NCI-H2196 (cell line): ENCODE measurements at regions not wholly inside any gene's neighbourhood (a gene's known extent, or its start where the extent isn't known, plus 50 kb on each side); places are given as distances from the start of the nearest gene placed in this dataset.
"Not testable (repeated sequence)": the region's sequence is repeated elsewhere in the genome, so short reads cannot be mapped to it uniquely, and the experiment has no call there.

Experiments
- DNase-seq: peaks from one replicate; lab custom pipeline; 2025; ENCODE audit not compliant: unreplicated experiment; lab: John Stamatoyannopoulos, UW

DNA sequence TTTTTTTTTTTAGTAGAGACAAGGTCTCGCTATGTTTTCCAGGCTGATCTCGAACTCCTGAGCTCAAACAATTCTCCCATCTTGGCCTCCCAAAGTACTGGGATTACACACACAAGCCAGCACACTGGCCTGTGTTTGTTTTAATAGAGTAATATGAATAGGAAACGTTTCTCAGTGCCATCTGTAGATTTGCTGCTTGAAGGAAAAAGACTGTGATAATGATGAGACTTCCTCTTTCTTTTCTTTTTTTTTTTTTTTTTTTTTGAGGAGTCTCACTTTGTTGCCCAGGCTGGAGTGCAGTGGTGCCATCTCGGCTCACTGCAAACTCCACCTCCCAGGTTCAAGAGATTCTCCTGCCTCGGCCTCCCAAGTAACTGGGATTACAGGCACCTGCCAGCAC lies 74.7 kb upstream of the ATL2 start:
- not testable (repeated sequence) for DNase-seq

DNA sequence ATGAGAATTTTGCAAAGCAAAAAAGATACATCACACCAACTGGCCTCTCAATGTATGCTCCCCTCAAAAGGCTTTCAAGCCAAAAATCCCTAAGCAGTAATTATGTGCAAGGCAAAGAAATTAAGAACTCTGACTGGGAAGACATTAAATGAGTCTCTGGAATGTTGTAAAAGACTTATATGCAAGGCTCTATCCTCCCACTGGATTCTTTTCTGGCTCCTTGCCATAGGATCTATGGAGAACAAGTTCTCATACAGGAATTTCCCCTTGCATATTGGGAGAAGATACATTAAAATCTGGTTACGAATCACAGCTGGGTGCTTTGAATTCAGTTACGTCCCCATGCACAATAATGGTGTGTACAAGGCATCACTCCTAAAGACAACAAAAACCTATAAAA lies 73.4 kb upstream of the ATL2 start:
- no peak for DNase-seq

DNA sequence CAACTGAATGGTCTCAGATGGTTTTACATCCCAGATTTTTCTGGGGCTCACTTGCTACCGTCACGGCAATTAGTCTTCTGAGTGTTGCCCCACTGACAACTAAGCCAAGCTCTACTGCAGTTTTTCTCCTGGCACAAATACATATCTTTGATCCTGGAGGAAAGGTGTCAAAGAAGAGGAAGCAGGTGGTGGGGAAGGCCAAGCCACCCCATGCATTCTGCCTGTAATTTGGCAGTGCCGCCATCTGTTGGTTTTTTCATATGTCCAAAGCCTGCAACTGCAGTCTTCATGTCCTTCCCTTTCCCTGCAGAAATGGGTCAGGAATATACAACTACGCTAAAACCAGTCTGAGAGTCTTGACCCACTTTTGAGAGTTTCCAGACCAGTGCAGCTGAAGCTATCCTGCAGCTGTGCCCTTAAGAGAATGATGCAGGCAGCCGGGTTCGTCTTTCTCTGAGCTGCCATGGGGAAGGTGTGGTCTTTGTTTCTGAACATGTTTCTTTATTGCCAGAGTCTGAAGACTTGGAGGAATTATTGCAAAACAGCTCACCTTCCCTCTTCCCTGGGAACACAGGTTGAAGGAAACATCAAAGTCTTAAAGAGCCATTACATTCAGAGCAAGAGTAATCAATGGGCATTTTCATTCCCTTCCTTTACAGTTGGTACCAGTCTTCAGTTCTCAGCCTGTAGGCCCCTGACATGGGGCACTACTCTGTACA lies 71.8 kb upstream of the ATL2 start:
- DNase-seq, result no peak

DNA sequence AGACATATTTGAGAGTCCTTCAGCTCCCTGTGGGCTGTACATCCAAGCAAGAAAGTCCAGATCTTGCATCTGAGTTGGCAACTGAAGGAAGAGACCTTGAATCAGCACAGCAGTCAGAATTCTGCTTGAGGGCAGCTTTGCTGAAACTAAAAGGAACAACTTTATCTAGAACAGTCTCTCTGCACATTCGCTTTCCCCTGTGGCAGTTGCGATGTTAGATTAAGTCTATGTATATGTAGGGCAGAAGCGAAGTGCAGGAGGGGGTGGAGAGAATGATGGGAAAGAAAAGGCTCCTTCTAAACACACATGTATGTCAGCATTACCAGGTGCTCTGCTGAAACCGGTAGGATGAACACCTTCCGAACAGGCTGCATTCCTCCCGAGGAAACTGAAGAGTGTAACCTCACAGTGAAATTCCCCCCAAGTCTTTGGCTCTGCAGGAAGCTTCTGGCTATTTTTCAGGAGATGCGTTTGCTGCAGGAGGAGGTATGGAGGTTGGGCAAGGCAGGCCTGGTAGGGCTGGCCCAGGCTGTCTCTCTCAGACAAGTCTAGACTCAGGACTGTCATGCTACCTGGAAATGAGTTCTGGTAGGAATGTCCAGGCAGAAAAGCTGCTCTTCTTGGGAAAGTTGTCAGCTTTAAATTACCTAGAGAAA lies 70.0 kb upstream of the ATL2 start:
- DNase-seq, result no peak

DNA sequence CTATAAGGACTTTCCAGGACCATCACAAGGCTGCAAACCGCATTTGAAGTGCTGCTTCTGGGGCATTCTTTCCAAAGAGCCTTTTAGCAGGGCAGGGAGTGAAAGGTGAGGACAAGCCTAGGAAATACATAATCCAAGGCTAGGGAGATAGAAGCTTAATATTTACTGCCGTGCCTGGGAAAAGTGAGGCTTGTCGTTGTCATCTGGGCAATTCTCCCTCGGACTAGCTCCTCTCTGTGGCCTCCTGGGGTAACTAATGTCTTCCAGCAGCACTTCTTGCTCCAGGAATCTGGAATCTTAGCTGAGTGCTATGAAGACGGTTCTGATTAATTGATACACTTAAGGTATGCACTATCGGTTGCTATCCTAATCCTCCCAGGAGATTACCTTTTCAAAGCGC lies 69.3 kb upstream of the ATL2 start:
- no peak for DNase-seq

DNA sequence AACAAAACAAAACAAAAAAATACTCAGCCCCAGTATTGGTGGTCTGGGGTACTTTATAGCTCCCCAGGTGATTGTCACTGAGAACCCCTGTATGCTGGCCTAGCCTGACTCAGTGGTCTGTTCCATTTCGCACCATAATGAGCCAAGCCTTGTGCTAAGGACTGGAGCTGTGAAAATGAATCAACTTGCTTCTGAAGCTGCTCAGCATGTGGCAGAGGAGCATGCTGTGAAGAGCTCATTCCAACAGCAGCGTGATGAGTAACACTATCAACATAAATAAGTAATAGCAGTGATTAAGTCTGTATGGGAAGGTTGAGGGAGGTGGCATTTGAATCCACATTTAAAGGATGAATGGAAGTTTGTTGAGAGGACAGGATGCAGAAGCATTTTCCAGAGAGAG lies 67.2 kb upstream of the ATL2 start:
- DNase-seq, result no peak

DNA sequence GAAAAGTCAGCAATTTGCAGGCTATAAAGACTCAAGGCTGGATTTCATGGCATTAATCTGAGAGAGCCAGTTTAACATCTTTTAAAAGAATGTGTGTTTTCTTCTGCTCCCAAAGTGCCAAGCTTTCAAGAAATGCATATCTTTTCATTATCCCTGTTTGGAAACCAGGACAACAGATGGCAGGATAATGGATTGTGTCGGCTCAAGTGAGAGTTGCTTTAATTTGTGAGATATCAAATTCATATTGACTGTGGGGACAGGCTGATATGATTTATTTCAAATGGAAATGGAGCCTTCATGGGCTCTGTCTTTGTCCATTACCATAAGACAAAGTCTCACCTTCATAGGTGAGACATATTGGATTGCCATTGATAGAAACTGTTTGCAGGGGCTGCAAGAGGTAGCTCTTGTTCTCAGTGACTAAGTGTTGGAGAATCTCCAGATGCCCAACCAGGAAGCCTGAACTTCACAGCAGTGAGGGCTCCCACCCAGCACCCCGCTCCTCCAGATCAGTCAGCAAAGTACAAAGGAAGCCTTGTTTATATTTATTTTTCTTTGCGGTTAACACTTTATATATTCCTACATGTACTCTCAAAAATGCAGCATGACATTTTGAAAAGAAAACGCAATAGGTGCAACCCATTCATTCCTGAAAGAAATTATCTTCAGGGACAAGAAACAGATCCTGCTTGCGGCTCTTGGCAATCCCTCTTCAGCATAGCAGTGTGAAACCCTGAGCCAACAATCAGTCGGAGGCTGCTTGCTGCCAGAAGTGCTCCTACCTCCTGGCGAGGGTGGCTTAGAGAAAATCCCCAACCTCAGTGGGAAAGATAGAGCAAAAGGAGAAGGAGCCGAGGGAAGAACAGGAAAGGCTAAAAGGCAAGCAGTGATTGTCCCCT lies 65.8 kb upstream of the ATL2 start:
- no peak for DNase-seq

DNA sequence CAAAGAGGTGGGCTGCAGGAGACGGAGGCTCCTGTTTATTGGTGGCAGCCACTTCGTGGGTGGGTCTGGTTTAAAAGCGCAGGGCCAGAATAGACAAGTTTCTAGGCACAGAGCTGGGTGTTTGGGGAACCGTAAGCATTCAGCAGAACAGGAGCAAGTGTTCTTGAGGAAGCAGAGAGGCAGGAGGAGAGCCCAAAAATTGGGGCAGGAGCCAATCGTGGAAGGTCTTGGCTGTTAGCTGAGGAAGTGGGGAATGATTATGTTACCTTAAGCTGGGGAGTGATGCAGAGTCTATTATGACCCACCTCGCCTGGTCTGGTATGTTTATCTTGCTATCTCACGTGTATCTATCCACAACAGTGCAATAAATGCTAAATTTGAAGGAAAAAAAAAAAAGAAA lies 64.3 kb upstream of the ATL2 start:
- no peak for DNase-seq

DNA sequence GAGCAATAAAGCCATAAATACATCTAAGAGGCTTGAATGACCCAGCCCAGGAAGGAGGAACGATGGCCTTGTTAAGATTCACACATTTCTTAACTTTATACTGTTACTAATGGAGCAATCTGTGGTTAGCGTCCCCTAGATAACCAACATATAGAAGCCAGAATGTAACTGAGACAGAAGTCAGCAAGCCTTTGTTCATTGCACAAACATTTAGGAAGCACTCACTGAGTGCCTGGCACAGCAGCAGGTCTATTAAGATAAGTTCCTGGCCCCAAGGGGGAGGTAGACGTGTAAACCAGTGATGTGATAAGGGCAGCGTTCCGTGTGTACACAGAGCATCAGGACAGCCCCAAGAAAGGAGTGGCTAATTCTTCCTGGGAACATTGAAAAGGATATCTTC lies 63.6 kb upstream of the ATL2 start:
- DNase-seq, result no peak

DNA sequence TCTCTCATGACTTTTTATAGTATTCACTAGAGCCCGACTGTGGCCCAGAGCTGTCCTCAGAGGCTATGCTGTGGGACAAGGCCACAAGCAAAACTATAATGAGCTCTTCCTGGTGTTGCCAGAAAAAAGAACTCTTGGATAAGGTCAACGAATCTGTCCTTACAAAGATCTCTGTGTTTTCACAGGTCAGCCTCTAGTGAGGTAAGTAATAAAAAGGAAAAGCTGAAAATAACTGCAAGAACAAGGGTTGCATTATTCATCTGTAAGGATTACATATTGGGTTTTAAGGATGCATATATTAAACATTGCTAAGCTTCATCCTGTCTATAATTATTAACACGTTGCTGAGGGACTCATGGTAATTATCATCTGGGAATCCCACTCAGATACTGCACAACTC lies 62.8 kb upstream of the ATL2 start:
- no peak for DNase-seq

DNA sequence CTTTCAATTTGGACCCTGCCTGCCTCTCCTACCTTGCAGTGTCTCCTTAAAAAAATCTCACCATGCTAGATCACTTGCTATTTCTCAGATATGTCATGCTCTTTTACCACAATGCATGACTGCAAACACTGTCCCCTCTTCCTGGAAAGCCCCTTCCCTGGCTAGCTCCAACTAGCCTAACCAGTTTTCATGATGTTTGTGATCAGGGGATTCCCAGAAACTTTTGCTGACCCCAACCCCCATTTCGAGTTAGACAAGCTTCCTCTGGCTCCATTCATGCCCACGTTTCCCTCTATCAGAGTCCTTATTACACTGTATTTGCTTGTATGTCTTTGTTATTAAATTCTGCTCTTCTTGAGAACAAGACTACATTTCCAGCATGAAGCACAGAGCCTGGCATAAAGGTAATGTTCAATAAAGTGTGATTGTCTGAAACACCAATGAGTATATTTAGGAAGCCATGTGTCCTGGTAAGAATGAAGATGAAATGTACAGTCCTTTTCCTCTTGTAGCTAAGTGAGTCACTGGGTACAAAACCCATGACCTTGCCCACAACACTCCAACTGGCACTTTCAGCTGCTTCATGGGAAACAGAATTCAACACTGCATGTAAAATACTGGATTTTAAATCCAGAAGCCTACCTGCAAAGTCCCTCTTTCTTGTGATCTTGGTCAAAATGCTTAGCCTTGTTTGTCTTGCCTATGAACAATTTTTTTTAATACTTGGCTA lies 62.0 kb upstream of the ATL2 start:
- DNase-seq, result no peak

DNA sequence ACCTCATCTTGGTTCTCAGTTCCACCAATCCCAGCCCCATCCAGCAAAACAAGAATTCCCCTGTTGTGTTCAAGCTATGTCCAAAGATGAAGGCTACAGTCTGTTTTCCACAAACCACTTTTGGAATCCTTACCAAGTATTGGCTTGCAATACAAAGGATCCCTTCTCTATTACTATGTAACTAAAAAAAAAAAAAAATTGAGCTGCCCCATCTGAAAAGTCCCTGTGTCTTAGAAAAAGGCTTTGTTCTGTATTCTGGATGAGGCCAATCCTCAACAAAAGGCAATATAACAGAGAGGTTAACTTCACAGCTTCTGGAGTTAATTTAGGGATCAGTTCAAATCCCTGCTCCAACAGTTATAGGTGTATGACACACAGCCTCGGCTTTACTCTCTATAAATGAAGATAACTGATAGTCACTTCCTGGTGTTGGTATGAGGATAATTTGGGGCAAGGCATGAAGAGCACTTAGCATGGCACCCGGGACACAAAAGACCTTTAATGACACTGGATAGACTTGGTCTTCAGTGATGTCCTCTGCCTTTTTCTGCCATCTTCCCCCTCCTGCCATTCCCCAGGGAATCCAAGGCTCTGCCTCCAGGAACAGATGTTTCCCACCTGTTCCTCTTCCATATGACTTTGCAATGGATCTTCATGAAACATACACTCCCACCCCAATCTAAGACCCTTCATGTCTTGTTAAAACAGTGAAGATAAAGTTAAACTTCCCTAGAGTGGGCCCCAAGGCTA lies 61.2 kb upstream of the ATL2 start:
- no peak for DNase-seq

DNA sequence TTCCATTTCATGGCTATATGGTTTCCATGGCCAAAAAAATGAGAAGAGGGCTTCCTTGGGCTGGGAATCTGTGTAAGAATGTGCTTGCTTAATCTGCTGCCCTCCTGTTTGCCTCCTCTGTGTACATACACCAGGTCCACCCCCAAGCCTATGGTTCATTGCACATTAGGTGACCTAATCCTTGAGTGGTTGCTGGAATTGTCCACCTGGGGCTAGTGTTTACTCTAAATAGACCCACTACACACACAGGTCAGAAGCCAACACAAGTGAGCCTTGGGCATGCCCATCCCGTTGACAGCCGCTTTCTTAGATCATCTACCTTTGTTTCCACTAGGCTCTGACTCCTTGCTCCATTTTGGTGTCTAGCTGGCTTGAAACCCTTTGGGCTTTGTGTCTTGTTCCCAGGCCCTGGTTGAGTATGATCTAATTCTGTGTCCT lies 59.2 kb upstream of the ATL2 start:
- DNase-seq, result no peak

DNA sequence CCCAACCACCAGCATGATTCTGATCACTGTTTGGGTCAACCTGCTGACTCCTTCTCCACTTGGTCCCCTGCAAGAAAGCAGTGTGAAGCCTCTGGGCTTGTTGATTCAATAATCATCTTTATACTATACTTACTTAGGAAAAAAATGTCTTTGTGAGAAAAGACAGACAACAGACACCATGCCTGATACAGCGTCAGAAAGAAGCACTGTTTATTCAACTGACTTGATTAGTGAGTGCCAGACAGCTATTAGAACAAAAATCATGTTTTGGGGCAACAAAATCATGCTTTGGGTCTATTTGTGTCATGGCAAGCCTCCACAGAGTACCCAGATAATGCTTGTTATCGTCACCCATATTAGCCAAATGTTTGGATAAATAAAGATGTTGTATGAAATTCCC lies 58.7 kb upstream of the ATL2 start:
- DNase-seq, result no peak

DNA sequence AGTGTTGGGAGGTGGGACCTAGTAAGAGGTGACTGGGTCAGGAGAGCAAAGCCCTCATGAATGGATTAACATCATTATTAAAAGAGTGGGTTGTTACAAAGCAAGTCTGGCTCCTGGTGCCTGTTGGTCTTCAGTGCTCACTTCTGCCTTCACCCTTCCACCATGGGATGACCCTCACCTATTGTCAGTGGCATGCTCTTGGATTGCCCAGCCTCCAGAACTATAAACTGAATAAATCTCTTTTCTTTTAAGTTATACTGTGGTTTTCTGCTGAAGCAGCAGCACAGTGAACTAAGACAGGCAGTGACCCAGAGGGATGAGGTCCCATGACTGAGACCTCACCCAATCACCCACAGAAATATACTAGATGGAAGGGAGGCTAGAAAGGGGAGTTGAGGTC lies 57.5 kb upstream of the ATL2 start:
- no peak for DNase-seq

DNA sequence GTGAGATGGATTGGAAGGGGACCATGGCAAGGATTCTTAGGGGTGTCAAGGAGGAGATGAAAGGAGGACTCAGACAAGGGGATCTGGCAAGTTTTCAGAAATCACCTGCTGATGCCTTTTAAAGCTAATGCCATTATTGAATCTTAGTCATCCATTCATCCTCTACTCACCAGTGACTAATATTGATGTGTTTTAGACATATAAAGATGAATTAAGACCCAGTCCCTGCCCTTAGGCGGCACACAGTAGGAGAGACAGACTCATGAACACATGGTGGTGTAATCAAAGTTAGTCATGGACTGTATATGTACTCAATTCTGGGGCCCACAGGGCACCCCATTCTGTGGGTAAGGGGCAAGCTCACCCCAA lies 56.5 kb upstream of the ATL2 start:
- no peak for DNase-seq

DNA sequence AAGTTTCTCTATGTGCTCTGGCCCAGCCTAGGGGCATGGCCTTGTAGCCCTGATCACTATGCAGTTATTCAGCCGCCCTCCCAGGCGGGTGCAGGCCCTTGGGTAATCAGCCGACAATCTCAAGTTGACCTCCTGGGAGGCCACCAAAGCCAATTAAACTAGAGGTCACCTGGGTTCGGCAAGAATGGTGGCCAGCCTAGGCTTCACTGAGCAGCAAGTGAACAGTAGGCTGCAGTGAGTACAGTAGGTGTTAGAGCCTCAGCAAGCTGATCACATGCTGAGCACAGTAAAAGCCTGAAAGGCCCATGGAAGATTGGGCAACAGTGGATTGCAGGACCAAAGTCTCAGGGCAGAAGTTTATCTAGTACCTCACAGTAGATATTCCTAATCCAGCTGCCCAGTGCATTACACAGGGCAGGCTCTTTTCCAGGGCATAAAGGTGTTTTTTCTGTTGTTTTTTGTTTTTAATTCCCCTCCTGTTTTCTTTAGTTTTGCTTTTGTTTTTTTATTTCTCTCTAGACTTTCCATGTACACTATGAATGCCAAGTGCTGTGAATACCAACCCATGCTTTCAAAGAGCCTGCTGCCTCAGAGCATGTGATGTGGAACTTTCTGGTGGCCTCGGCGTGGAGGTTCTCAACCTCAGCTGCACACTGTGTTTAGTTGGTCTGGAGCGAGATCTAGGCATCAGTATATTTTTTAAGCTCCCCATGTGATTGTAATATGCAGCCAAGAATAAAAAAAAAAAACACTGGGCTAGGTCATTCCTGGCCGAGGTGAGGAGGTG lies 55.9 kb upstream of the ATL2 start:
- no peak for DNase-seq

DNA sequence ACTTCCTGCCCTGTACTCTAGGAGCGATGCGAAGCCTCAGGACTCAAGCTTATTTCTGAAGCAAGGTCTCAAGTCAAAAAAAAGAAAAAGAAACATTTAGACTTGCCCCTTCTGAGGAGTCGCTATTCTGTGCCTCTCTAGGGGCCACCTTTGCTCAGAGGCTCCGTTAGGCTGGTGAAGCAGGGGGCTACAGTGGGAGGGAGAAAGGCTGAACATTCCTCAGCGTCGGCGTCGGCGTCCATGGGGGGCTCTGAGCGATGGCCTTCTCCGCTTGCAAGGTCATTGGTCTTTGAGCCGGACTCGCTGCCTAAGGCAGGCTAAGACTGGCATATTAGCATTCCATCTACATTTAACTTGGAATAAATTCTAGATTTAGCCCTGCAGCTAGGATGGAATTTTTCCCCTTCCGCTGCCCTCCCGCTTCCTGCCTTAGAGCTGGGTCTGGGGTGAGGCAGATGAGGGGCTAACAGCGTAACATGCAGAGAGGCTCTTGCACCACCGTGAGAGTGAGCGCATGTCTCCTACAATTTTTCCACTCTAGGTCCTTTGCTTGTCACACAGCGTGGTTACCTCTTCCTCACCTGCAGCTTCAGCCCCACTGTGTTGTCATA lies 53.6 kb upstream of the ATL2 start:
- DNase-seq, result no peak

DNA sequence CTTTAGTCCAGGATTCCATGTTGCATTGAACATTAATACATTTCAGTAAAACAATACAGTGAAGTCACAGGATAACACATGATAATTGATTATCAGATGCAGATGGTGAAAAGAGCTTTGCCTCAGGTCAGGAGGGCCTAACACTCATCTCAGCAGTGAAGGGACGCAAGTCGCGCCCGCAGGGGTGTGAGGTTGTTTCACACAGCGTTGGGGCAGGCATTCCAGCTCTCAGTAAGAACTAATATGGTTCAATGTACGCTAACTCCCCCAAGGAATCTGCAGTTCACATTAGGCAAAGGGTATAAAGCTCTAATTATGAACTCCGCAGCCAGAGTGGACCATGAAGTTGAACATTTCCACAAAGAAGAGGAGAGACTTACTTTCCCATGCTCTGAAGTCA lies 53.1 kb upstream of the ATL2 start:
- DNase-seq, result no peak

DNA sequence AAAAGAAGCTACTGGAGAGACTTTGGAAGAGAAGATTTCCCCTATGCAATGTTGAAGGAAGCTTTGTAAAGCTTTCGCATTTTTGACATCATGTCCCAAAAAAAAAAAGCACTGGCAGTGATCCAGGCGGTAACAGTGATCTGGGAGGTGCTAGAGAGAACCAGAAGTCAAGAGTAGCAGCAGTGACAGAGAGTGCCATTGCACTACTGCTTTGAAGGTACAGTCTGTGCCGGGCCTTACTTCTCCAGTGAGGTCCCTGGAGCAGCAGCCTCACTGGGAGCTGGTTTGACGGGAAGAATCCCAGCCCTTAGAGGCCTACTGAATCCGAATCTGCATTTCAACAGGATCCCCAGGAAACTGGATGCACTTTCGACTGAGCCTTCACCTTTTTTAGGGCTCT lies 50.9 kb upstream of the ATL2 start:
- DNase-seq, result no peak
